ENCODE measurements at regions not wholly inside any gene's neighbourhood (a gene's known extent, or its start where the extent isn't known, plus 50 kb on each side); places are given as distances from the start of the nearest gene placed in this dataset.

- DNase-seq (ENCODE audit: low read depth) = no peak
These were observed 324.7 kb downstream of the C4orf33 start for GRCh38 chr4:129420637-129421036.

DNA sequence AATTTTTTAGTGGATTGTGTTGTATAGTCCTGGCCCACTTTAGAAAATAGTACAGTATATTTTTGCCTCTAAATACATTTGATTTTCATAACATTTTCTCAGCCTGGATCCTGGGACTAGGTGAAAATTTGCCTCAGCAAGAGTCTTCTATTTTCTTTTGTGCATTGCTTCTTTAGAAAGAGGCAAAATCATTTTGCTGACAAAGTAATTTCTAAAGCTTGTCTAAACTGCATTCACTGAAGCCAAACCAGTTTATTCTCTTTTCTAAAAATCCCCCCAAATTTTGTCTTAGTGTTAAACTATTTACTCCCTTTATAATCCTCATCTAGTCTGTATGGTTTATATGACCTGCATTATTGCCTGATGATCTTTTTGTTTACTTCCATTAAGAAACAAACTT is 326.3 kb downstream of the C4orf33 start:
- no peak for DNase-seq (ENCODE audit: low read depth)

DNA sequence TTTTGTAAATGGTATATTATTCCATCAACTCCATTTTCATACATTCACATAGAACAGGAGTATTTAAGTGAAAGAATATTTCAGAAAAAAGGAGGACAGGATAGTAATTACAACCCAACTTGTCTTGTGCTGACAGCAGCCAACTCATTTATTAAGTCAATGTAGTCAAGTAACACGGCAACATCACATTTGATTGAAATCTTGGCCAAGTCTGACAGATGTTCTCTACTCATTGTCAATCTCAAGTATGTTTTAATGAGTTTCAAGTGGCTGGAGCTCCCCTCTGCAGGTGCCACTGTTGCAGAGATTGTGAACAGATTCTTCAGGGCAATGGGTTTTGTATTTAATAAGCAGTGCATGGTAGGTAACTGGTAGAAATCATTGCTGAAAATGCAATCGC is 332.5 kb downstream of the C4orf33 start:
- DNase-seq (ENCODE audit: low read depth) = no peak

DNA sequence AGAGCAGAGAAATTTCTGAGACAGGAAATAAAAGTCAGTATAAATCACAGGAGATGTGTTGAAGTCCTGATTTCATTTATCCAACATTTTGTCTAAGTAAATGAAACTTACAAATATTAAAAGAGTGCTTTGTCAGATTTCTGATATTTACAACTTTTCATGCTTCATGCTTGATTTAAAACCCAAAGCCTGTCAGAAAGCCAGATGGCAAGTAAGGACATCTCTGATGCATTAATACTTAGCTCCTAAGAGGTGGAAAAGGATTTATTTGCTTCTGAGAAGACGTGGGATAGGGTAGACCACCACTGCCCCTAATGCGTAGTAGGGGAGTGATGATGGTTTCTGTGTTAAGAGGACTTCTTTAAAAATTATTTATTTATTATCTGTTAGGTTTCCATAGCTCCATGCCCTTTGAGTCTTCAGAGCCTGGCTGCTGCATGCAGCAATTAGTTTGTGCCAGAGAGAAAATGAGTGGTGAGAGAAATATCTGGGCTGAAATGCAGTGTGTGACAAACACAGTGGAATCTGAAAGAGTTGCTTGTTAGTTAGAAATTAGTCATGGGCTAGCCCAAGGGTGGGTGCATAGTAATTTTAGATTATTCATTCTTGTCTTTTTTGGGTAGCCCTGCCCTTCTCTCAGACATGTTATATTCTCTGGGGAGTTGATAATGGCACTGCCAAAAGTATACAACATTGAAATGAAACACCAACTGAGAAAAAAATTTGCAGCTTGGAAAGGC is 333.8 kb downstream of the C4orf33 start:
- no peak for DNase-seq (ENCODE audit: low read depth)

DNA sequence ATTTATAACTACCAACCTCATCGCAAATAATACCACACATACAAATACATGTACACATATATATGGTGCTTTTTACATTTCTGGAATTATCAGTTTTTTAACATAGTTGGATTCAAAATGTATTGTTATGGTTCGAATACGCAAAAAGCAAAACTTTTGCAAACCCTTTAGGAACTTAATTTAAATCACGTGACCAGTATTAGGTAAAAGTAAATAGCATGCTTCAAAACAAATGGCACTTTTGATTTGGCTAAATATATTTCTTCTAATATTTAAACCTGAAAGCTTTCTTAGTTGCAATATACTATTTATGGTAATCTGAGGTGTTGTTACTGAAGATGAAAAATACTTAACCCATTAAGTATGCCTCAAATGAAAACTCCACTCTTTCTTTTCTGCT is 341.4 kb downstream of the C4orf33 start:
- no peak for DNase-seq (ENCODE audit: low read depth)

- DNase-seq (ENCODE audit: low read depth) = no peak
These were observed 342.6 kb downstream of the C4orf33 start for GRCh38 chr4:129438456-129438981.

GRCh38 chr4:129446074-129446473 is 350.1 kb downstream of the C4orf33 start:
- no peak for DNase-seq (ENCODE audit: low read depth)

DNA sequence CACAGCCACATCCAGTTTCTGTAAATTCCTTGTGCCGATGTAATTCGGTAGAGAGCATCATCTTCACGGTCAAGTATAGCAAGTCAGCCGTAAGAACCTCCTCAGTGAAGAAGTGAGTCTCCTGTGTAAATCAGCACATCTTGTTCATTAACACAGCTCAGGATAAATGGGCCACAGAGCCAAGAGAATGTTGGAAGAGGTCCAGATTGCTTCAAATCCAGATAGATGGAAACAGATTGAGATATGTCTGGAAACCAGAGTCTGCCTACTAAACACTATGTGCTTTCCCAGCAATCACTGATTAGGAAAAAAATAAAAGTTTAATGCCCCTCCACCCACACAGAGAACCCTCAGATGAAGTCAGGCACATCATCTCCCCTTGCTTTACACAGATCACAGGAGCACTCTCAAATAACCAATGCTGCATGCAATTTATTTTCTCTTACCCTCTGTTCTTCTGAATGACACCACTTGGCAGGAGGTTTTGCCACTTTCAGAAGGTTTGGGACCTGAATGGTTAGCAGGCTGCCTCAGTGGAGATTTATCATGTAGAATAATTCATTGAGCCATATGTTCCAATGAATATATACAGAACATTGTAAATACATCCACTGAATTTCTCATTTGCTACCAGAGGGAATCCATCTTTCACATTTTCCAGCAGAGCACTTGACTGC is 357.7 kb downstream of the C4orf33 start:
- no peak for DNase-seq (ENCODE audit: low read depth)

- DNase-seq (ENCODE audit: low read depth) = no peak
These were observed 359.5 kb downstream of the C4orf33 start for GRCh38 chr4:129455482-129455881.

- DNase-seq (ENCODE audit: low read depth) = no peak
These were observed 372.7 kb downstream of the C4orf33 start for GRCh38 chr4:129468624-129469023.

GRCh38 chr4:129474698-129475097 is 378.7 kb downstream of the C4orf33 start:
- no peak for DNase-seq (ENCODE audit: low read depth)

DNA sequence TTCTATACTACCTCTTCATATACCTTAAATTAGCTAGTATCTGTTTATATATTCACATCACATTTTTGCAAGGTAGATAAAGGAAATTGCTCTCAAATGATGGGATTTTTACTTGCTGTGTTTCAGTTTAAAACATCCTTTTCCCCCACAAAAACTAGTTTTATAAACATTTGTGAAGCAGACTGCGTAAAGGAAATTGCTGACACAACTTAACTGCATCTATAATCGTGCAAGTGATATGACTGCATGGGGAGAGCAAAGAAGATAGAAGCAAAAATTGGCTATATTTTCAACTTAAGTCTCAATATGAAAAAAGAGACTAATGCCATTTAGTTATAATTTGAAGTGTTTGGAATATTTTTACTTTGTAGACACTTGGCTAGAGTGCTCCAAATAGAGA is 385.2 kb downstream of the C4orf33 start:
- DNase-seq (ENCODE audit: low read depth) = no peak

GRCh38 chr4:129488427-129488826 is 392.5 kb downstream of the C4orf33 start:
- DNase-seq (ENCODE audit: low read depth) = no peak

- no peak for DNase-seq (ENCODE audit: low read depth)
These were observed 394.6 kb downstream of the C4orf33 start for GRCh38 chr4:129490516-129490915.

DNA sequence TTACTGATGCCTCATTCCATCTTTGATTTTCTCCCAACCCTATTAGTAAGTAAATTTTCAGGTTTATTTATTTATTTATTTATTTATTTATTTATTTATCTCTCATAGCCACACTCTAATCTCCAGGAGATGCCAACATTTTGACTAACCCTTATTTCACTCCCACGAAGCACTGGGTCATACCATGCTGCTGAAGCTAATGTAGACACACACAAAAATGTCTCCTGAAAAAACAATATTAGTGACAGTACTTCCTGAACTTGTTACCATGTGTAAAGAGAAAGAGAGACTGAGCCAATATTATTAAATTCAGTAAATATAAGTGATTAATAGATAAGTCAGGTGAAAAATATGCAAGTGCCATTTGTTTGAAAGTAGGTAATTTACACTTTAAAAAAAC is 402.7 kb downstream of the C4orf33 start:
- DNase-seq (ENCODE audit: low read depth) = no peak

DNA sequence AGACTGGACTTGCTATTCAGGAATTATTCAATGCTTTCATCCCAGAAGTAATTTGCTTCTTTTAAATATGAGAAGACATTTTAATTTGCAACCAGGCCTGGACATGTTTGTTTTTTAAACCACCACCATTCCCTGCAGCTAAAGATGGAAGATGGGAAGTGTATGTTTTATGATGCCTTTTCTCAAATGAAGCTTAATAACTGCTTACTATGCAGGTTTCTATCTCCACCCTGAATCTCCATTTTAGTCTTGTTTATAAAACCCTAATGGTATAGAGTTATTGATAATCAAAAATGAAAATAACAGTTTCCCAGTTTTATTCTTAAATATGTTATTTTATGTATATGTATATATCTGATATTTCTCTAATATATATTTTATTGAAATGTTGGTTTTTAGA is 418.9 kb downstream of the C4orf33 start:
- DNase-seq (ENCODE audit: low read depth) = no peak

DNA sequence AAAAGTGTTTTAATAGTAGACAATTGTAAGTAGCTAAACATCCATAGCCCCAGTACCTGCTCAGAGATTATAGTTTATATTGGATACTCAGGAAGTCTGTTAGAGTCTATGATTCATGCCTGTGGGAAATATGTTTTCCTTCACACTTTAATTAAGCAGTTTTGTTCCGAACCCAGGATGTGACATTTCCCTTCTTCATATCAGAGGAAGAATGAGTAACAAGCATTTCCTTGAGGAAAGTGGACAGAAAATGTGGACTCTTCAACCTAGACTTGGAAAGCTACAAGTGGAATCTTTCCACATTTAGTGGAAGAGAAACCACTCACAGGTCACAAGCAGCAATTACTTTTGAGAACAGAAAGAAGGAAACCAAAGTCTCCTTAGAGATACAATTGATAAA is 419.4 kb downstream of the C4orf33 start:
- DNase-seq (ENCODE audit: low read depth) = no peak

GRCh38 chr4:129526812-129527211 is 430.9 kb downstream of the C4orf33 start:
- no peak for DNase-seq (ENCODE audit: low read depth)

DNA sequence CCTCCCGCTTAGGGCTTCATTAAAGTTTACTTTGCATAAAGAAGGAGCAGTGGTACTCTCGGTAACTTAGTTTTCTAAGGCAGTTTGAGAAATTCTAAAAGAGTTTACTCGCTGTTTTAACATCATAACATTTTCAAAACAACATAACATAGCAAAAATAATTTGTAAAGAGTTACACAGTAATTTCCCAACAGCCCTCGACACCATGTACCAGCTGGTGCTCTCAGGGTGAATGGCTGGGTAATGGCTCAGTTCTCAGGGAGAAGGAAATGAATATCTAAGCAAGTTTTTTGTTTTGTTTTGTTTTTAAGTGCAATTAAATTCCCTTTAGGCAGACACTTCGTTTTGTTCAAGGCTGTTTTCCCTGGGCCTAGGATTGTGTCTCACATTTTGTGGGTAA is 435.3 kb downstream of the C4orf33 start:
- DNase-seq (ENCODE audit: low read depth) = no peak

- no peak for DNase-seq (ENCODE audit: low read depth)
These were observed 436.6 kb downstream of the C4orf33 start for GRCh38 chr4:129532573-129532972.

- DNase-seq (ENCODE audit: low read depth) = no peak
These were observed 447.3 kb downstream of the C4orf33 start for GRCh38 chr4:129543299-129543698.

- no peak for DNase-seq (ENCODE audit: low read depth)
These were observed 449.8 kb downstream of the C4orf33 start for GRCh38 chr4:129545599-129546278.

DNA sequence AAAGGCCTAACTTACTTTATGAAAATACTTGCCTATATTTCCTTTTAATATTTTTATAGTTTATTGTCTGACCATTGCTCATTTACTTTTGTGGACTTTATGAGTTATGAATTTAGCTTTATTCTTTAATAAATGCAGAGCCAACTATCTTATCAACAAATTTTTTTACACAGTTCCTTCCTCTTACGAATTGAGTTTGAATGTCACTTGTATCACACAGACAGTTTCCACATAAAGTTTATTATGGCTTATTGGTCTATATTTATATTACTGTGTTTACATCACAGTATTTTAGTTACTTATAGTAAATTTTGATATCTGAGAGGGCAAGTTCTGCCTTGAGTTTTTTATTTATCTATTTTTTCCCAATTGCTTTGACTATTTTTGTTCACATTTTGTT is 450.6 kb downstream of the C4orf33 start:
- DNase-seq (ENCODE audit: low read depth) = no peak

Data from T-helper 22 cell (primary cell).